Gastrocnemius medialis (tissue), 4 donors: ENCODE measurements at regions not wholly inside any gene's neighbourhood (a gene's known extent, or its start where the extent isn't known, plus 50 kb on each side); places are given as distances from the start of the nearest gene placed in this dataset.

Source experiments
- POLR2A ChIP-seq, 2 donors: fragments of 450-650 bp; IDR thresholded peaks; one replicate each; pipeline ENCODE4 v1.6.1; 2017; ENCODE audit warnings: antibody characterized with exemption in 2 of 2, mild to moderate bottlenecking in 2 of 2, moderate library complexity in 2 of 2
- TF ChIP-seq, protein P1 (sequence below), 5 experiments: fragments of 450-650 bp in 3 of 5; fragments of 200-600 bp in 2 of 5; sonication (generic) in 2 of 5; IDR thresholded peaks in 4 of 5; conservative IDR thresholded peaks in 1 of 5; 1 replicate in 4 of 5; 2 replicates in 1 of 5; pipeline ENCODE4 v1.5.1; 2016 to 2019; ENCODE audit warnings: antibody characterized with exemption in 5 of 5, mild to moderate bottlenecking in 3 of 5, moderate library complexity in 3 of 5

DNA sequence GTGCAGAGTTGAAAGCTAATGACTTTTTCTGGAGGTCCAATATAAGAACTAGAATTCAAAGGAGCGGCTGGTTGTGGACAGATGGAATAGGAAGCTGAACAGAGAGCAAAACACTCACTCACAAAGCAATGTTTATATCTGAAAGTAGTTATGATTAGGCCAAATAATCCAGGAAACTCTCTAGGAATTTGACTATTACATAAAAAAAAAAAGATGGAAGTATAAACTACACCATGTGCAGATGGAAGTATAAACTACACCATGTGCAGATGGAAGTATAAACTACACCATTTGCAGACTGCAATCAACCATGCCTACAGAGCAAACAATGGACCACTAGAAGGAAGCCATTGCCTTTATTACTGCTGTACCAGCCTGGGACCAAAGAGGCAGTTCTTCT lies 771.1 kb downstream of the BRINP3 start:
- TF ChIP-seq, protein P1, sequence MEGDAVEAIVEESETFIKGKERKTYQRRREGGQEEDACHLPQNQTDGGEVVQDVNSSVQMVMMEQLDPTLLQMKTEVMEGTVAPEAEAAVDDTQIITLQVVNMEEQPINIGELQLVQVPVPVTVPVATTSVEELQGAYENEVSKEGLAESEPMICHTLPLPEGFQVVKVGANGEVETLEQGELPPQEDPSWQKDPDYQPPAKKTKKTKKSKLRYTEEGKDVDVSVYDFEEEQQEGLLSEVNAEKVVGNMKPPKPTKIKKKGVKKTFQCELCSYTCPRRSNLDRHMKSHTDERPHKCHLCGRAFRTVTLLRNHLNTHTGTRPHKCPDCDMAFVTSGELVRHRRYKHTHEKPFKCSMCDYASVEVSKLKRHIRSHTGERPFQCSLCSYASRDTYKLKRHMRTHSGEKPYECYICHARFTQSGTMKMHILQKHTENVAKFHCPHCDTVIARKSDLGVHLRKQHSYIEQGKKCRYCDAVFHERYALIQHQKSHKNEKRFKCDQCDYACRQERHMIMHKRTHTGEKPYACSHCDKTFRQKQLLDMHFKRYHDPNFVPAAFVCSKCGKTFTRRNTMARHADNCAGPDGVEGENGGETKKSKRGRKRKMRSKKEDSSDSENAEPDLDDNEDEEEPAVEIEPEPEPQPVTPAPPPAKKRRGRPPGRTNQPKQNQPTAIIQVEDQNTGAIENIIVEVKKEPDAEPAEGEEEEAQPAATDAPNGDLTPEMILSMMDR (IDR thresholded peaks at IDR 0.05 in 4 of 5, conservative IDR thresholded peaks at IDR 0.05 in 1 of 5), result no peak
- TF ChIP-seq POLR2A (IDR thresholded peaks at IDR 0.05), result no peak
